ENCODE measurements at regions not wholly inside any gene's neighbourhood (a gene's known extent, or its start where the extent isn't known, plus 50 kb on each side); places are given as distances from the start of the nearest gene placed in this dataset.

DNA sequence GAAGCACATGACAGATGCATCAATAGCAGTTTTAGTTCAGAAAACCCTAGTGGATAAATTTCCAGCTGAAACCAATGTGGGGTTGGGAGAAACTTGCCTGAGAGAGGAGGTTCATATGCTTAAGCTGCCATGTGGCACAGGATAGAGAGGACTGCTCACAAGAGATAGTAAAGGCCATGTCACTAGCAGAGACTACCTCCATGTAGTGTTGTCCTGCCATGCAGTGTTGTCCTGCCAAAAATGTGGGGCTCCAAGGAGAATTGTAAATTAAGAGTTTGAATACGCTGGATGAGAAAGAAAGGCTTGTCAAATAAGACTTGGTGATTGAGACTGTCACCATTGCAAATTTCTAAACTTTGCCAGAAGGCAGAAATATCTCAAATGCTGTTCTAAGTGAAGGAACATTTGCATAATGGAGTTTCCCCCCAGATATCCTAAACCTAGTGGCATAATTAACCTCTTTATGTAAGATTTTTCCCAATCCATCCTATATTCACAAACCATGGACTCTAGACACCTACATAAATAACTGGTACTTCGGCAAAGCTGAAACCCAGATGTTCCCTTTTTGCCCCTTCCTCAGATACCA is 938.3 kb upstream of the ALCAM start:
- Histone ChIP-seq H3K27ac (ENCODE audit: low read length) (no peak overlapping the region), H3K4me3 (ENCODE audit: low read length) (no peak overlapping the region), H3K27me3 (ENCODE audit: control insufficient read depth, insufficient read depth, low read length) (no peaks in the 10 kb centered on the region), H3K36me3 (ENCODE audit: control insufficient read depth, insufficient read depth, low read length) (no peaks in the 10 kb centered on the region), H3K4me1 (ENCODE audit: control insufficient read depth, insufficient read depth, low read length) (no peaks in the 10 kb centered on the region), H3K9me3 (ENCODE audit: control insufficient read depth, insufficient read depth, low read length) (no peaks in the 10 kb centered on the region)
- H3K4me1 Mint-ChIP-seq = no peaks in the 10 kb centered on the region
- TF ChIP-seq, protein P1, sequence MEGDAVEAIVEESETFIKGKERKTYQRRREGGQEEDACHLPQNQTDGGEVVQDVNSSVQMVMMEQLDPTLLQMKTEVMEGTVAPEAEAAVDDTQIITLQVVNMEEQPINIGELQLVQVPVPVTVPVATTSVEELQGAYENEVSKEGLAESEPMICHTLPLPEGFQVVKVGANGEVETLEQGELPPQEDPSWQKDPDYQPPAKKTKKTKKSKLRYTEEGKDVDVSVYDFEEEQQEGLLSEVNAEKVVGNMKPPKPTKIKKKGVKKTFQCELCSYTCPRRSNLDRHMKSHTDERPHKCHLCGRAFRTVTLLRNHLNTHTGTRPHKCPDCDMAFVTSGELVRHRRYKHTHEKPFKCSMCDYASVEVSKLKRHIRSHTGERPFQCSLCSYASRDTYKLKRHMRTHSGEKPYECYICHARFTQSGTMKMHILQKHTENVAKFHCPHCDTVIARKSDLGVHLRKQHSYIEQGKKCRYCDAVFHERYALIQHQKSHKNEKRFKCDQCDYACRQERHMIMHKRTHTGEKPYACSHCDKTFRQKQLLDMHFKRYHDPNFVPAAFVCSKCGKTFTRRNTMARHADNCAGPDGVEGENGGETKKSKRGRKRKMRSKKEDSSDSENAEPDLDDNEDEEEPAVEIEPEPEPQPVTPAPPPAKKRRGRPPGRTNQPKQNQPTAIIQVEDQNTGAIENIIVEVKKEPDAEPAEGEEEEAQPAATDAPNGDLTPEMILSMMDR (IDR thresholded peaks at IDR 0.05) = no peak
- ATAC-seq (no peak), DNase-seq (no peak)
- WGBS (ENCODE audit: insufficient coverage) = 83% methylated on average over 2 of the region's 2 CpGs
- intact Hi-C loops (cut with micrococcal nuclease) = no loop called here
- H3K27ac Mint-ChIP-seq = no peak overlapping the region
- peaks cover 9 to 17% of the 10 kb centered on the region in 2 donors for H3K9me3 Mint-ChIP-seq
- H3K36me3 Mint-ChIP-seq = no peaks in the 10 kb centered on the region
- H3K27me3 Mint-ChIP-seq (ENCODE audit: low read depth in 2 of 2) = no peaks in the 10 kb centered on the region
- no peak overlapping the region for H3K4me3 Mint-ChIP-seq

DNA sequence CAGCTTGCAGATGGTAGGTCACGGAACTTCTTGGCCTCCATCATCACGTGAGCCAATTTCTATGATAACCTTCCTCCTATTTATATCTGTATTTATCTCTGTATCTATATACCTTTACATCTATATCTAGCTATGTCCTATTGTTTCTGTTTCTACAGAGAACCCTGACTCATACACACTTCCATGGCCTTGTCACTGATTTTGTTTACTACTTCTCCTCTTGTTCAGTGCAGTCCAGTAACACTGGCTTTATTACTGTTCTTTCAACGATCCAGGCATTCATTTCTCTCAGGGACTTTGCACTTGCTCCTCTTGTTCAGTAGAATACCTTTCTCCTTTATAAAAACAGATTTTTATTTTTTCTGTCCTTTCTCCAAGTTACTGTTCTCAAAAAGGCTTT is 937.0 kb upstream of the ALCAM start:
- H3K4me1 Mint-ChIP-seq = no peaks in the 10 kb centered on the region
- no peak overlapping the region for H3K27ac Mint-ChIP-seq
- H3K4me1 ChIP-seq (ENCODE audit: control insufficient read depth, insufficient read depth, low read length) = no peaks in the 10 kb centered on the region
- intact Hi-C loops (cut with micrococcal nuclease) = no loop called here
- DNase-seq (no peak), ATAC-seq (no peak)
- TF ChIP-seq, protein P1 (IDR thresholded peaks at IDR 0.05) = no peak
- H3K27ac ChIP-seq (ENCODE audit: low read length) = no peak overlapping the region
- no peak overlapping the region for H3K4me3 Mint-ChIP-seq
- no peaks in the 10 kb centered on the region for H3K27me3 ChIP-seq (ENCODE audit: control insufficient read depth, insufficient read depth, low read length)
- no peaks in the 10 kb centered on the region for H3K27me3 Mint-ChIP-seq (ENCODE audit: low read depth in 2 of 2)
- H3K9me3 ChIP-seq (ENCODE audit: control insufficient read depth, insufficient read depth, low read length) = no peaks in the 10 kb centered on the region
- no peaks in the 10 kb centered on the region for H3K36me3 Mint-ChIP-seq
- WGBS (ENCODE audit: insufficient coverage) = 87% methylated on average over 3 of the region's 3 CpGs
- no peak overlapping the region for H3K4me3 ChIP-seq (ENCODE audit: low read length)
- no peaks in the 10 kb centered on the region for H3K36me3 ChIP-seq (ENCODE audit: control insufficient read depth, insufficient read depth, low read length)
- peaks cover 12 to 19% of the 10 kb centered on the region in 2 donors for H3K9me3 Mint-ChIP-seq

DNA sequence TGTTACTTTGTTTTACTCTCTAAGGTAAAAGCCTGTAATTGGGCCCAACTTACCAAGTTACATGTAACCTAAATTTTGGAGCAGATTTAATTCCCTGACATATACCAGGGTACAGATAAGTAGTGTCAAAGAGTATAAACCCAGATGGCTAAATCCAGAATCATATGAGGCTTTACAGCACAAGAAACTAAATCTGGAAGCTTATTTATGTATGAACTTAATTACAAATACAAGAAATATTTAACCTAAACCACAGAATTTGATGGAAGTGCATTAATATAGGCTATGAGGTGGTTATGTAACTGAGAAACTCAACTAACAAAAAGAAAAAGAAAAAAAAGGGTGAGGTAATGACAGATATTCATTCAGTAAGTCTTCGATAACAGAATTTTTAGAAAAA is 930.2 kb upstream of the ALCAM start:
- H3K4me3 ChIP-seq (ENCODE audit: low read length) = no peak overlapping the region
- Mint-ChIP-seq H3K4me3 (no peak overlapping the region), H3K36me3 (peaks cover 7% of the 10 kb centered on the region), H3K27ac (no peak overlapping the region), H3K27me3 (ENCODE audit: low read depth in 2 of 2) (no peaks in the 10 kb centered on the region), H3K4me1 (no peaks in the 10 kb centered on the region), H3K9me3 (peaks cover 10 to 13% of the 10 kb centered on the region in 2 donors)
- TF ChIP-seq, protein P1 (IDR thresholded peaks at IDR 0.05) = no peak
- H3K9me3 ChIP-seq (ENCODE audit: control insufficient read depth, insufficient read depth, low read length) = no peaks in the 10 kb centered on the region
- no peaks in the 10 kb centered on the region for H3K36me3 ChIP-seq (ENCODE audit: control insufficient read depth, insufficient read depth, low read length)
- intact Hi-C loops (cut with micrococcal nuclease) = no loop called here
- ATAC-seq (no peak), DNase-seq (no peak)
- H3K27ac ChIP-seq (ENCODE audit: low read length) = no peak overlapping the region
- WGBS (ENCODE audit: insufficient coverage) = no CpG with 5 or more reads among the region's 1 CpG
- H3K4me1 ChIP-seq (ENCODE audit: control insufficient read depth, insufficient read depth, low read length) = no peaks in the 10 kb centered on the region
- H3K27me3 ChIP-seq (ENCODE audit: control insufficient read depth, insufficient read depth, low read length) = no peaks in the 10 kb centered on the region

DNA sequence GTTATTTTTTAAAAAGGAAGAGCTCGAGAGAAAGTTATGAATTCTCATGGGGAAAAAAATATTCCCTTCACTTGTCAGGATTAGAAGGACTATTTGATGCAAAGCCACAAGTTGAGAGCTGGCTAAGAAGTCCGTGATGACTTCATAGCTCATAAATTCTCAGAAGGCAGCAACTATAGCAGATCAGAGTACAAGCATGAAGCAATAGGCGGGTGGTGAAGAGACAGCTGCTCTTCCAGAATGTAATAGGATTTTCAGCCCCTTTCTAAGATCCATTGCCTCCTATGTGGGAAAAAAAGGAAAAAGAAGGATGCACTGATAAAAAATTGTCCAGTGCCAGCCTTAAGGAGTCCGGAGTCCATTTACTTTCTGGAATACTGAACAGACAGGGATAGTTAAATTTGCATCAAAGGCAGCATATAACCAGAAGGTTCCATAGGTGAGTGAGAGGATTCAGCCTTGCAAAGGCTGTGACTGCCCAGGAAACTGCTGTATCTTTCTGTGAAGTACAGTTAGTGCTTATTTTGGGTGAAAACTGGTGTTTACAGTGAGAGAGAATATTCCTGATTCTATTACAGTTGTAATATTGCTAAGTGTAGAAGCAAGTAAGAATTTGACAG is 929.5 kb upstream of the ALCAM start:
- H3K27ac ChIP-seq (ENCODE audit: low read length) = no peak overlapping the region
- TF ChIP-seq, protein P1 (IDR thresholded peaks at IDR 0.05) = no peak
- no peaks in the 10 kb centered on the region for H3K27me3 ChIP-seq (ENCODE audit: control insufficient read depth, insufficient read depth, low read length)
- Mint-ChIP-seq H3K27me3 (ENCODE audit: low read depth in 2 of 2) (no peaks in the 10 kb centered on the region), H3K36me3 (peaks cover 7% of the 10 kb centered on the region), H3K4me3 (no peak overlapping the region), H3K4me1 (no peaks in the 10 kb centered on the region), H3K9me3 (peaks cover 16 to 21% of the 10 kb centered on the region in 2 donors), H3K27ac (no peak overlapping the region)
- 78% methylated on average over 4 of the region's 4 CpGs for WGBS (ENCODE audit: insufficient coverage)
- intact Hi-C loops (cut with micrococcal nuclease) = no loop called here
- no peak overlapping the region for H3K4me3 ChIP-seq (ENCODE audit: low read length)
- H3K4me1 ChIP-seq (ENCODE audit: control insufficient read depth, insufficient read depth, low read length) = no peaks in the 10 kb centered on the region
- no peaks in the 10 kb centered on the region for H3K36me3 ChIP-seq (ENCODE audit: control insufficient read depth, insufficient read depth, low read length)
- ATAC-seq = no peak
- no peaks in the 10 kb centered on the region for H3K9me3 ChIP-seq (ENCODE audit: control insufficient read depth, insufficient read depth, low read length)
- DNase-seq = no peak
